ENCODE measurements at regions not wholly inside any gene's neighbourhood (a gene's known extent, or its start where the extent isn't known, plus 50 kb on each side); places are given as distances from the start of the nearest gene placed in this dataset.

DNA sequence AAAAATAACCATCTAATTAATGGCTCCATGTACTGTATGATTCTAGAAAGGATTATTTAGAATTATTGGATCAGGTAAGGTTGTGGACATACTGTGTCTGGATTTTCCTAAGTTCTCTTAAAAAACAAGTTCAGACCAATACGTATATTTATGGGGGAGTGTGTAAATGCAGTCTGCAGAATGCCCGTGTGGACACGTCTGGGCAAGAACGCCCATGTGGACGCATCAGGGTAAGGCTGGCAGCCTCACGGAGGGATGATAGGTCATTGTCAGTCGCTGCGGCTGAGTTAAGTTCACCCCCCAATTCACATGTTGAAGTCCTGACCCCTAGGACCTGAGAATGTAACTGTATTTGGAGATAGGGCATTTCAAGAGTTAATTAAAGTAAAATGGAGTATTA, 160.0 kb upstream of the SHH start:
- TF ChIP-seq, protein P1, sequence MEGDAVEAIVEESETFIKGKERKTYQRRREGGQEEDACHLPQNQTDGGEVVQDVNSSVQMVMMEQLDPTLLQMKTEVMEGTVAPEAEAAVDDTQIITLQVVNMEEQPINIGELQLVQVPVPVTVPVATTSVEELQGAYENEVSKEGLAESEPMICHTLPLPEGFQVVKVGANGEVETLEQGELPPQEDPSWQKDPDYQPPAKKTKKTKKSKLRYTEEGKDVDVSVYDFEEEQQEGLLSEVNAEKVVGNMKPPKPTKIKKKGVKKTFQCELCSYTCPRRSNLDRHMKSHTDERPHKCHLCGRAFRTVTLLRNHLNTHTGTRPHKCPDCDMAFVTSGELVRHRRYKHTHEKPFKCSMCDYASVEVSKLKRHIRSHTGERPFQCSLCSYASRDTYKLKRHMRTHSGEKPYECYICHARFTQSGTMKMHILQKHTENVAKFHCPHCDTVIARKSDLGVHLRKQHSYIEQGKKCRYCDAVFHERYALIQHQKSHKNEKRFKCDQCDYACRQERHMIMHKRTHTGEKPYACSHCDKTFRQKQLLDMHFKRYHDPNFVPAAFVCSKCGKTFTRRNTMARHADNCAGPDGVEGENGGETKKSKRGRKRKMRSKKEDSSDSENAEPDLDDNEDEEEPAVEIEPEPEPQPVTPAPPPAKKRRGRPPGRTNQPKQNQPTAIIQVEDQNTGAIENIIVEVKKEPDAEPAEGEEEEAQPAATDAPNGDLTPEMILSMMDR (IDR thresholded peaks at IDR 0.05) = no peak
- no peak for TF ChIP-seq SIN3A (IDR thresholded peaks at IDR 0.05; ENCODE audit: borderline replicate concordance, insufficient read depth, low read depth, low read length)
- TF ChIP-seq, protein P2, sequence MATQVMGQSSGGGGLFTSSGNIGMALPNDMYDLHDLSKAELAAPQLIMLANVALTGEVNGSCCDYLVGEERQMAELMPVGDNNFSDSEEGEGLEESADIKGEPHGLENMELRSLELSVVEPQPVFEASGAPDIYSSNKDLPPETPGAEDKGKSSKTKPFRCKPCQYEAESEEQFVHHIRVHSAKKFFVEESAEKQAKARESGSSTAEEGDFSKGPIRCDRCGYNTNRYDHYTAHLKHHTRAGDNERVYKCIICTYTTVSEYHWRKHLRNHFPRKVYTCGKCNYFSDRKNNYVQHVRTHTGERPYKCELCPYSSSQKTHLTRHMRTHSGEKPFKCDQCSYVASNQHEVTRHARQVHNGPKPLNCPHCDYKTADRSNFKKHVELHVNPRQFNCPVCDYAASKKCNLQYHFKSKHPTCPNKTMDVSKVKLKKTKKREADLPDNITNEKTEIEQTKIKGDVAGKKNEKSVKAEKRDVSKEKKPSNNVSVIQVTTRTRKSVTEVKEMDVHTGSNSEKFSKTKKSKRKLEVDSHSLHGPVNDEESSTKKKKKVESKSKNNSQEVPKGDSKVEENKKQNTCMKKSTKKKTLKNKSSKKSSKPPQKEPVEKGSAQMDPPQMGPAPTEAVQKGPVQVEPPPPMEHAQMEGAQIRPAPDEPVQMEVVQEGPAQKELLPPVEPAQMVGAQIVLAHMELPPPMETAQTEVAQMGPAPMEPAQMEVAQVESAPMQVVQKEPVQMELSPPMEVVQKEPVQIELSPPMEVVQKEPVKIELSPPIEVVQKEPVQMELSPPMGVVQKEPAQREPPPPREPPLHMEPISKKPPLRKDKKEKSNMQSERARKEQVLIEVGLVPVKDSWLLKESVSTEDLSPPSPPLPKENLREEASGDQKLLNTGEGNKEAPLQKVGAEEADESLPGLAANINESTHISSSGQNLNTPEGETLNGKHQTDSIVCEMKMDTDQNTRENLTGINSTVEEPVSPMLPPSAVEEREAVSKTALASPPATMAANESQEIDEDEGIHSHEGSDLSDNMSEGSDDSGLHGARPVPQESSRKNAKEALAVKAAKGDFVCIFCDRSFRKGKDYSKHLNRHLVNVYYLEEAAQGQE (IDR thresholded peaks at IDR 0.05; ENCODE audit: insufficient read depth in 1 of 2, low read depth in 2 of 2, low read length in 1 of 2) = no peak
- no peak for TF ChIP-seq POLR2AphosphoS5 (IDR thresholded peaks at IDR 0.05; ENCODE audit: low read depth, low read length)

Measured in Panc1 (cell line).